Cerebellar cortex (tissue), 1 donor: ENCODE measurements at regions not wholly inside any gene's neighbourhood (a gene's known extent, or its start where the extent isn't known, plus 50 kb on each side); places are given as distances from the start of the nearest gene placed in this dataset.

Experiments used
- DNase-seq: peaks from one replicate; pipeline ENCODE4 v3.0.0-alpha.2; 2015; ENCODE audit warnings: low spot score

DNA sequence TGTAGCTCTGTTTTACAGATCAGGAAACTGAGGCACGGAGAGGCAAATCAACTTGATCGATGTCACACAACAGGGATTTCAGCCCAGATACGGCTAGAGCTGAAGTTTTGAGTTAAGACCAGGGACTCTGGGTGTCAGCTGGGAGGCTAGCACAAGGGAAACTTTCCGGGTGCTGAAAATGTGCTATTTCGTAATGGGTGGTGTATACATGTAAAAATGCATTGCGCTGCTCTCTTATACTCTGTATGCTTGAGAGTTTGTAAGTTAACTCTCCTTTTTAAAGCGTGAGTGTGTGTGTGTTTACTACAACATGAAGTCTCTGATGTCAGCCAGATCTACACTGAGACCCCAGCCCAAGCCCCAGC lies 227.6 kb downstream of the MN1 start:
- DNase-seq = no peak

DNA sequence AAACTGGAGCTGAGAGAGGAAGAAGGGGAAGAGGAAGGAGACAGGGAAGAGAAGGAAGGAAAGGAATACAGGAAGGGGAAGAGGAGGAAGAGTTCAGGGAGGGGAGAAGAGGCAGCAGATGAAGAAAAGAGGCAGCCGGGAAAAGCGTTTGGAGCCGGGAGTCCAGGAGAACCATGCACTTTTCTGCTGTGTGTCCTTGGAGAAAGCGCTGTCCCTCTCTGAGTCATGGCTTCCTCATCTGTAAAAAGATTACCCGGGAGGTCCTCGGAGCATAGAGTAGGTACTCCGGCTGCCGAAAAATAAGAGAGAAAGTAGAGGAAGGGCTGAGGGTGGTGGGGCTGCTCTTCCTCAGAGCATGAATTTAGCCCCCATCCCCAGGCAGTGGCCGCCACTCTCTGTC lies 226.9 kb downstream of the MN1 start:
- DNase-seq = no peak

DNA sequence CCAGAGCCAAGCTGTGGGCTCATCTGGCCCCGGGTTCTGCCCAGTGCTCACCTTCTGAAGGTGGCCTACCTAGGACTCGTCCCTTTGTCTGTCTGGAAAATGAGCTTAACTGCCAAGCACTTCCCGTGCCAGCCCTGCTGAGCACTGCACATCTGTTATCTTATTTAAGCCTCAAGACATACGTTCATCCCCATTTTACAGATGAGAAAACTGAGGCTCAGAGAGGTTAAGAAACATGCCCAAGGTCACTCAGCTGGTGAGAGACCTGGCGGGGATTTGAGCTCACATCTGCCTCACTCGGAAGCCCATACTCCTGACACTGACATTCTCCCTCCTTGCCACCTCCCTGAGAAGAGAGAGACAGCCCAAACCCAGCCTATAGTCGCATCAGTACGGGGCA lies 226.2 kb downstream of the MN1 start:
- DNase-seq = no peak

DNA sequence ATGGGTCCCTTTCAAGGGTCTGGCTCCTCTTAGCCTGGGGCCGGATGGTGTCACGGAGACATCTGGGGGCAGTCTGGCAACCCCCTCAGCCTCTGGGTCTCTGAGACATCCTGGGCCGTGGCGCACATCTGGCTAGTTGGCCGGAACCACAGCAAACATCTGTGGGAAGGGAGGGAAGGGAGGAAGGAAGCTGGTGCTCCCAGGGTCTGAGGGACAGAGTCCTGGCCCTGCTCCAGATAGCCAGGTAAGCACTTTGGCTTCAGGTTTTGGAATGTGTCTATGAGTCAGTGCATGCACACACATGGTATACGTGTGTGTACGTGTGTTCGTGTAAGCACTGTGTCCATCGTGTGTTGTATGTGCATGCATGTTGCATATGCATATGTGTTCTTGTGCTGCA lies 225.1 kb downstream of the MN1 start:
- DNase-seq = no peak

DNA sequence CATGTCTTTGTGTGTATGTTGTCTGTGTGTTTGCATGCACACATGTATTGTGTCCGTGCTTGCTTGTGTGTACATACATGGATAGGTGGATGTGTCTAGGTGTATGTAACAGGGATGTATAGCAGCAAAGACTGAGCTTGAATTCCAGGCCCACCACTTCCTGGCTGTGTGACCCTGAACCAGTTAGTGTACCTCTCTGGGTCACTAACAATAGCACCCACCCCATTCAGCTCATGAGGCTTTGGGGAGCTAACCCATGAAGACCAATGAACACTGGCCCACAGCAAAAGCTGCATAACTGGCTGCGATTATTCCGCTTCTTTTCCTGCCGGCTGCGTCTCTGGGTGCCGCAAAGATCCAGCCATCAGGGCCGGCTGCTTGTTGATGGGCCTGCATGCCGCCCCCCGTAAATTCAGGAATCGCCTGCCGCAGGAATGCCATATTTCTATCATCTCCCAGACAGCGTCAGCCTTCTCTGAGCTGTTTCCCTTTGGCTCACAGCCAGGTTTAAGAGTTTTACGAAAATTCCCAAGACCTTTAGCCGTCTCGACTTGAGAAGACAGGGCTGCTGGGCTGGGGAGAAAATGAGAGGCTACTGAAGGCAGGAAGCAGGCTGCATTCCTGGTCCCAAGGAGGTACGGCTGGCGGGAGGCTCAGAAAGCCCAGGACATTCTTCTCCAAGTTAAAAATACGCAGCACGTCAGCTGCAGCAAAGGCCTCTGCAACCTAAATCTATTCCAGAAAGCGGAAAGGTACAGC lies 224.6 kb downstream of the MN1 start:
- no peak for DNase-seq

DNA sequence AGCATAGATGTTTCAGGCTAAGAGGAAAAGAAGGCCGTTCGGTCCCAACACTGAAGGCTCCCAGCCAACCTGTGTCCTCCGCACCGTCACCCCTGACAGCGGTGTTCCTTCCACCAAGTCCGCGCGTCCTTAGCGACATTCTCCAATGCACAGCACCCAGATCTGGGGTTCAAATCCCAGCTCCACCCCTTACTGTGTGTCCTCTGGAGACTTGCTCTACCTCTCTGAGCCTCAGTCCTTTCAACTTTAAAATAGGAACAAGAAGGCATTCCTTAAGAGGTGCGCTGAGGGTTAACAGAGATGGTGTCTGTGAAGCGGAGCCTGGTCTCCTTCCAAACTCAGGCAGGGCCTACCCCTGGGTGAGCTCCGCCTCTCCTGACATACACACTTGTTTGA lies 224.0 kb downstream of the MN1 start:
- DNase-seq = no peak

DNA sequence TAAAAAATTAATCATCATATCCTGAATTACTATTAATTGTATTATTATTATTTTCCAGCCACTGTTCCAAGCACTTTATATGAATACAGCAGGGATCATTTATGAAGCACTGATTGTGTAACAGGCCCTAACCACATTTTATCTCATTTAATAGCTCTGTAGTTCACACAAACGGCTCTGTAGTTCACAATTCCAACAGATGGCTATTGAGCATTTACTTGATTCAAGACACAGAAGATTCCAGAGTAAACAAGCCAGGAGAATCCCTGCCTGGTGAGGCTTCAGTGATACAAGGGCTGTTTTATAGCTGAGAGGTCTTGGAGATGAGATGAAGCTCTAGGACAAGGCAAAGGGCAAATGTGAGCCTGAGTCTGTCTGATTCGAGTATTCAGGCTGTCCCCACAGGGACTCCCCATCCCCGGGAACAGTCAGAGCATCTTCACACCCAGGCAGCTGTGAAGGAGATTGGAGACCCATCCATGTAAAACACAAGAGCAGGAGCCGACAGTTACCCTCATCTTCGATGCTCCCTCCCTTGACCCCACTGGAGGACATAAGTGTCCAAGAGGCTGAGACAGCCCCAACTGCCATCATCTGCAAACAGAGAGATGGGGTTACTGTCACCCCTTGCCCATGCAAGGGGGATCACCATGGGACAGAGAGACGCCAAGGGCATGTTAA lies 222.5 kb downstream of the MN1 start:
- DNase-seq = no peak

DNA sequence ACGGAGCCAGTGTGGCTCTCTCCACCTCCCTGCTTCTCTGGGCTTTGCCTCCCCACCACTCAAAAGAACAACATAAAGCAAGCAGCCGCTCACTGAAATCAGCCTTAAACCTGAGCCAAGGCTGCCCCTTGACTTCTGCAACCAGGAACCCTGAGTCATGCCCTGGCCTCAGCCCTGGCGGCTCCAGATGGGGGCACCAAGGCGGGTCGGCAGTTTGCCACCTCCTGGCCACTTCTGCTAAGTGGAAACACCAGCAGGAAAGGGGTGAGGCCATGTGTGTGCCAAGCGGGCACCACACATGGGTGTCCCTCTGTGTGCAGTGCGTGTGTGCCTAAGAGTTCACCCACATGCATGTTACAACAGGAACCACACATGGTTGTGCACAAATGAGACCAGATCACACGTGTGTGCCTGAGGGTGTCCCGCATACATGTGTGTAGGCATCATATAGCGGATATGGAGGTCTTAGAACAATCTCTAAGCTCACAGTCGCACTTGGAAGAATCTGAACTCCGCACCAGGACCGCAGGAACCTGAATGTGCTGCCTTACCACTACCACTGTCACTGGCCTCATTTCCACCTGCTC lies 221.2 kb downstream of the MN1 start:
- no peak for DNase-seq

DNA sequence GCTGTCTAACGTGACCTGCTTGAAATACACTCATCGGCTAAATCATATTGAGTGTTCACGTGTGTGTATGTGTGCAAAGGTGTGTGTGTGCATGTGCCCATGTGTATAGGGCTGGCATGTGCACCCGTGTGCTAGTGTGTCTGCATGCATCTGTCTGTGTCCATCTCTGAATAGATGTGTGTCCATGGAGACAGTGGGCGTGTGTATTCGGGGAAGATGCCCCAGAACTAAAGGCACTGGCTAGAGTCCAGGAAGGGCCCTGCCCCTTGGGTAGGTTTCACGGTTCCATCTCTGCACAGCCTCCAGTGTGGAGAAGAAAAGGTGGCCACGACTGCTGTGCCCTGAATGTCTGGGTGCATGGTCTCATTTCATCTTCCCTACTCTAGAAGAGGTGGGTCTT lies 220.3 kb downstream of the MN1 start:
- no peak for DNase-seq

DNA sequence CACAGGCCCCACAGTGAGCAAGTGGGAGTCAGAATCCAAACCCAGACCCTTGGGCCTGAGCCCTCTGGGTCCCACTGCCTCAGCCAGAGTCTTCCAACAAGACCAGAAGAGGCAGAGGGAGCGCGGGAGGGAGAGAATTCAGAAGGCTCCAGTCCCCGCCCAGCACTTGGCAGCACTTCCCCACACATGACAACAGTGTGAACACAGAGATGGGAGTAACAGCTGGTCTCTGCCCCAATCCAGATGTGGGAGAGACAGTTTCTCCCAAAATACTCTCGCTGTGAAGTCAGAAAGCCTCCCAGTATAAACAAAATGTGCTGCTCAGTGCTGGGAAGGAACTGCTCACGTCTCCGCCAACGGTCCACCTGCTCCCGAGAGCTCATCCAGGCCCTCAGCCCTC lies 219.9 kb downstream of the MN1 start:
- DNase-seq = no peak

DNA sequence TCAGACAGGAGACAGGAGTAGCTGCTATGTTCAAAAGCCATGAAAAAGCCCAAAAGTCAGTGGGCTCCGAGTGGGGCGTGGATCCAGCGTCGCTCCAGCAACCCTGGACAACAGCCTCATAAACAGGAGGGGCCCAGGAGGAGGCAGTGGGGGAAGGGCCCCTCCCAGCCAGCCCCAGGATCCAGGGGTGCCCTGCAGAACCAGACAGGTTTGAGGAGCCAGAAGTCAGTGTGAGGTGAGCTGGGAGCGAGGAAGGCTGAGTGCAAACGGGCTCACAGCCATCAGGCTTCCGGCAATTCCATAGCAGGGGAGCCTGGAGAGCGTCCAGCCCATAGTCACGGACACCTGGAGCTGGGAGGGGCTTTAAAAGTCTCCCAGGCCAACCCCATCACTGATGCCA lies 217.7 kb downstream of the MN1 start:
- no peak for DNase-seq

DNA sequence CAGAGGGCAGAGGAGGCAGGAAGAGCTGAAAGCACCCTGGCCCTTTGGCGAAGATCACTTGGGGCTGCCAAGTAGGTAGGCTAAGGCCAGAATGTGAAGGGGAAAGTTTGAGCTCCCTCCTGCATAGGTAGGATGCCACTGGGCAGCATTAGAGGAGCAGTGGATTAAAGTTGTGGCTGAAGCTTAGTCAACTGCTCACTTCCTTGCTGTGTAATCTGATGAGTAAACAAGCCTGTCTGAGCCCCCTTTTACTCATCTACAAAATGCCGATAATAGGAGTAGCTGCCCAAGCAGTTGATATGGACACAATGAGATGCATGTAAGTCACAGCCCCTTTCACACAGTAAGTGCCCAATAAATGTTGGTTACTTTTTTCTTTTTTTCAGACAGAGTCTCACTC lies 216.4 kb downstream of the MN1 start:
- no peak for DNase-seq

DNA sequence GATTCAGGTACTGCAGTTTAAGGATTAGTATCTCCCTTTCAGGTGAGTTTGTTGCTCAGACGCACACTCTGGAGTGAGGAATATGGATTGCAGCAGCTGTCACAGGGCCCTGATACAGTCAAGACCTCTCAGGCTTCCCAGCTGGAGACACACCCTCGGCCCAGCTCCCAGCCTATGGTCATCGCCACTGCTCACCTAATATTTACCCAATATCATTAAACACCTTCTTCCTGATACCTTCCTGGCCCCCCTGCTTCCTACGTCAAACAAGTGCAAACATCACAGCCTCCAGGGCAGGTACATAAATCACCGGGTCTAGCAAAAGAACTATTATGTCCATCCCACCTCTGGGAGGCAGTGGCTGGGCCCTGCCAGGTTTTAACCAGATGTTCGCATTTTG lies 213.3 kb downstream of the MN1 start:
- DNase-seq = no peak

DNA sequence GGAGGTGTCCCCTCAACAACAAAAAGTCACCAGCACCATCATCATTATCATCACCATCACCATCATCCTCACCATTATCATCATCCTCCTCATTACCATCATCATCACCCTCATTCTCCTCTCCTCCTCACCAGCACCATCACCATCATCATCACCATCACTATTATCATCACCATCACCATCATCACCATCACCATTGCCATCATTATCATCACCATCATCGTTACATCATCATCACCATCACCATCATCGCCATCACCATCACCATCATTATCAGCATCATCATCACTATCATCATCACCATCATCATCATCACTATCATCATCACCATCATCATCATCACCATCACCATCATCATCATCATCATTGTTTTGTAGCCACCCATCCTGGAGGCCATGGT lies 212.6 kb downstream of the MN1 start:
- no peak for DNase-seq

DNA sequence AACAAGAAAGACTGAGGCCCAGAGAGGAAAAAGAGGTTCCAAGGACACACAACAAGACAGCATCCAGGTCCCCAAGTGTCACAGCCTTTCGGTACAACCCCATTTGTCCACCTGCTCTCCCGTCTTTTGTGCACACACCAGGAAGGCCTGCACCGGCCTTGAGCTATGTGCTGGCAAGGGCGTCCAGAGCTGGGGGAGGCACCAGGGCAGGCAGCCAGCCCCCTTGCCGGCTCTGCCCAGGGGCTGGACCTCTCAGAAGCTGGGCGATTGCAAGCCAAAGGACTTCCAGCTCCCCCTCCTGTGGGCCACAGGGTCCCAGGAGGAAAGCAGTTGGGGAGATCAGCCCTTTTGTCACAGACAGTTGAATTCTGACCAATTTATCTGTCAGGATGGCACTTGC lies 210.5 kb downstream of the MN1 start:
- no peak for DNase-seq

DNA sequence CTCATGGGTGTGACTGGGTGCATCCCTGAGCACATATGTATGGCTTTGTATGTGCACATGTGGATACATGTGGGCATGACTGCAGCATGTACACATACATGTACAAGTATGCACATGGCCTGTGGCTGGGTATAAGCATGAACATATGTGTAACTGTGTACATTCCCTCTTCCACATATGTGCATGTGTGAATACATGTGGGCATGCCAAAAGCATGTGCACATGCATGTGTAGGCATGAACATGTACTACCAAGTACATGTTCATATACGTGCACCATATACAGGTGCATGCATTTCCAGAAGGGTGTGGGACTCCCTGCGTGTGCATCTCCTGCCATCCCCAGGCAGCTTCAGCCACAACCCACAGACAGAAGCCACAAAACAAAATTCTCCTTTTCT lies 208.2 kb downstream of the MN1 start:
- no peak for DNase-seq

DNA sequence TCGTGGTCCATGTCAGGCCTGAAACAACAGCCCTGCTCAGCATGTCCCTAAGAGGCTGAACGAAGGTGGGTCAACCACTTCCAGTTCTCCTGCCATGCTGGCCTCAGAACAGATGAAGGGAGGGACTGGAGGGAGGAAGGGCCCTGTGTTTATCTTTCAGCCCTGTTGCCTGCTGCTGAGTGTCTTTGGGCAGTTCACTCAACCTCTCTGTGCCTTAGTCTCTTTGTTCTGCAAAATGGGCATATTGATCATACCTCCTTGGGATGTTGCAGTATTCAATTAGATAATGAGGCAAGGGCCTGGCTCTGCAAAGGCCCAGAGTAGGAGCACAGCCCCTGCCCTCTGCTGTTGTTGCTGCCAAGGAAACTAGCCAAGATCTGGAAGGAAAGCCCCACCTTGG lies 207.5 kb downstream of the MN1 start:
- no peak for DNase-seq

DNA sequence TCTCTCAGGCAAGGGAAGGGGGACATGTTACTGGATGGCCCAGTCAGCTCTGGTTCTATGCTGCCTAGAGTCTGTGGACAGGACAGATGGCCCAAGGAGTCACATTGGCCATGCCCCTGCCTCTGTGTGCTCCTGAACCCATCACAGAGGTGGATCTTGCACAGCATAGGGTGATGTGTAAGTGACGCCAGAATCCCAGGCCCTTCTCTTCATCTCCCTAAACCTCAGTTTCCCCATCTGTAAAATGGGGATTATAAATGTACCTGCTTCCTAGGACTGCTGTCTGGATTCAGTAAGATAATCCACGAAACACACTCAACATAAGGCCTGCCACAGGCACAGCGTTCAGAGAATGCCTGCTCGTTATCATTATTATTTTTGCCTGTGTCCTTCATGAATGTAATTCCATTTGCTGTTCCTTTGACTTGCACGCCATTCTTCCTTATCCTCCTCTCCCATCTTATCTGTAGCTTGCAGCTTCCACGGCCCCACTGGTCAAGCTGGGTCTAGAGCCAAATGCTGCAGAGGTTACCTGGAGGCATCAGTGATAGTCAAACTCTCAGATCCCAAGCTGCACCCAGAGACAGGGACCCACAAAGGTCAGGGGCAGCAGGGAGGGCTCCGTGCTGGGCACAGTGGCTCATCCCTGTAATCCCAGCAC lies 207.0 kb downstream of the MN1 start:
- no peak for DNase-seq

DNA sequence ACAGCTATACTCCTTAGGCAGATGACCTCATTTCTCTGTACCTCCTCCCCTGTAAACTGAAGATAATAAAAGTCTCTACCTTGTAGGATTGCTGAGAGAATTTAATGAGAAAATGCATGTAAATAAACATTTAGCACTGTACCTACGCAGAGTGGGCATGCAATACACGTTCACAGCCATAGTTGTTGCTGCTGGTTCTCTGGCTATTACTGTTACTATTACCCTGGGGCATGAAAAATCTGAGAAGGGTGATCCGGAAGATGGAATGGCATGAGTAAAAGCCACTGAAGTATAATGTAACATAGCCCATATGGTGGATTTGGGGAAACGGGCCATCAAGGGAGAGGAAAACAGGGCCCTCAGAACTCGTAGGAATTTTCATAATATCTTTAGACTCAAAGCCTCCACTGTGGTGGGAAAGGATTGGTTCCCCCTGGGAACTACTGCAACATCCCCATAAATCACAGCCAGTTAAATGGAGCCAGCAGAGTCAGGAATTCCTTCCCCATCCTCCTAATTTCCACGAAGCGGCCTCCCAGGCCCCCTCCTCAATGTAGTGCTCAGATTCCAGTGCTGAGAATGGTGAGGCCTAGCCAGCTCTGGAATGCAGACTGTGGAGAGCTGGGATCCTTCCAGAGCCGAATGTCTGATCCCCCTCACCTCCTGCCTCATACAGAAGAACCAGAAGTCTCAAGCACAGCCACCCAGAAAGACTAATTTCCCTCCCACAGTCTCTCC lies 205.3 kb downstream of the MN1 start:
- no peak for DNase-seq

DNA sequence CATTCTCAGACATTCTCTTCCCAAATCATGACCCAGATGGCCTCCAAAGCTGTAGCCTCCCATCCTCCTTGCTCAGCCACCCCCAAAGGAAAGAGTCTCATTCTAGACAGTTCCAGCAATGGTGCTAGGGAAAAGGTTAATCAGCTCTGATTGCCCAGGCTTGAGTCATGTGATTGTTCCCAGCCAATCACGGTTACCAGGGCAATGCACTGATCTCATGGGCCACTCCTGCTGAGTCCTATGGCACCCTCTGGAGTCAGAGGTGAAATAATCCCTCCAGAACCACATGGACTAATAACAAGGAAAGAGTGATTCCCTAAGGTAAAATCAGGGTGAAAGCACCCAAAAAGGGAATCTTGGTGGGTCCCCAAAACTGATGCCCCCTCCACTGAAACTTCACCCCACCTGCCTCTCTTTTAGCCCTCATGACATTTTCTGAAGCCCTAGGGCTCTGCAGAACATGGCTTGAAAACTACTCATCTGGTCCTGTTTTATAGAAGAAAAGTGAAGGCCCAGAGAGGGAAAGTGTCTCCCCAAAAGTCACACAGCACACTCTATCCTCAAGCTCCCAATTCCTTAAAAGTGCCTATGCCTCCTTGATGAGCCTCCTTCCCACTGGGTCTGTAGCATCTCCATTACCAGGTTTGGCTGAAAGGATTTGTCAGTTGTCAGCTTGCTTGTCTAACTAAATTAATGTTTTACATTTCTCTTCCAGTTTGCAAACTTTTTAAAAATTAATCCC lies 203.7 kb downstream of the MN1 start:
- no peak for DNase-seq

DNA sequence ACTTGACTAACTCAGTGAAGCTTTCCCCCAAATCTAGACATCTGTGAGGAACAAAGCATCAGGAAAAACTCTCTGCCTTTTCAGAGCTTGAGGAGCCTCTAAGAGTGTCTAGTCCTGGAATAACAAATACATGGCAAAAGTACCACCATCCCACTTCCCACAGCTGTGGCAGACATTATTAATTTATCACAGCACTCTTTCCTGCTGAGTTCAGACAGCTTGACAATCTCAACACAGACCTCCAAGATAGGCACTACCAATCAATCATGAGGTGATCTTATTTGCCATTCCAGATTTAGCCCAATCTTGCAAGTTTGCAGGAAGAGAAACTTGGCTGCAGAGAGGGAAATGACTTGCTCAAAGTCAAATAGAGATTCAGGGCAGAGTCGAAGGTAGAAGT lies 202.8 kb downstream of the MN1 start:
- DNase-seq = no peak

DNA sequence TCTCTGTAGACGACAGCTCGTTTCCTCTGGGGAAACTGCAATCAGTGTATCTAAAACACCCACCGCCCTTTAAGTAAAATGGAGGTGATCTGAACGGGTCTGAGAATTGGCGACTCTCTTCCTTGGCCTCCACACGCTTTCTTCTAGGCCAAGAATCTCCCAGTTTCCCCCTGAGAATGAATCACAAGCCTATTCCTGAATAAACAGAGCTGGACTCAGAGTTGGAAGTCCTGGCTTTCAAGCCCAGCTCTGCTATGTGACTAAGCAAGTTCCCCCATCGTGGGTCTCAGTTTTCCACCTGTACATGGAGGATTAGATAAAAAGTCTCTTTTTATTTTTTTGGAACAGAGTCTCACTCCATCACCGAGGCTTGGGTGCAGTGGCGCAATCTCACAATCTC lies 200.4 kb downstream of the MN1 start:
- DNase-seq = no peak
